ENCODE measurements at regions not wholly inside any gene's neighbourhood (a gene's known extent, or its start where the extent isn't known, plus 50 kb on each side); places are given as distances from the start of the nearest gene placed in this dataset.

DNA sequence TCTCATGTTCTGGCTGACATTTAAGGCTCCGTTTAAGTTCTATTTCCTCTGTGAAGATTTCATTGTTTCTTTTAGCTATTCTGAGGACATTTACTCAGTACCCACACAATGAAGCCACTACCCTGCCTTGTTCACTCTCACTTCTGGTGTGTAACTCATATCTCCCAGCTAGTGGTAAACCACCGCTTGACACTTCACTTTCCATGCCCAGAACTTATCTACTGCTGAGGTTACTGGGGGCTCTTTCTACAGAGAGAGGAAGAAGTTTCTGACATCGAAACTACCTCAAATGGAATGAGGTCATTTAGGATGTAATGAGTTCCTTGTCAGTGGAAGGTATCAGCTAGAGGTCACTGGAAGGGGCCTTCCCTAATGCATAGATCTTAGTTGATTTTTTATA is 501.5 kb downstream of the DMAC1 start:
- no peak for DNase-seq (ENCODE audit: missing footprints)
- intact Hi-C loops (cut with DNase I), result no loop called here
- no peak for ATAC-seq

GRCh38 chr9:7297521-7297920 is 502.1 kb downstream of the DMAC1 start:
- intact Hi-C loops (cut with DNase I), result no loop called here
- DNase-seq (ENCODE audit: missing footprints) (no peak), ATAC-seq (no peak)

GRCh38 chr9:7293091-7293490 is 506.5 kb downstream of the DMAC1 start:
- ATAC-seq (no peak), DNase-seq (ENCODE audit: missing footprints) (no peak)
- intact Hi-C loops (cut with DNase I), result no loop called here

- DNase-seq (ENCODE audit: missing footprints) (no peak), ATAC-seq (no peak)
- intact Hi-C loops (cut with DNase I), result no loop called here
Observed at GRCh38 chr9:7289773-7290172, 509.8 kb downstream of the DMAC1 start.

DNA sequence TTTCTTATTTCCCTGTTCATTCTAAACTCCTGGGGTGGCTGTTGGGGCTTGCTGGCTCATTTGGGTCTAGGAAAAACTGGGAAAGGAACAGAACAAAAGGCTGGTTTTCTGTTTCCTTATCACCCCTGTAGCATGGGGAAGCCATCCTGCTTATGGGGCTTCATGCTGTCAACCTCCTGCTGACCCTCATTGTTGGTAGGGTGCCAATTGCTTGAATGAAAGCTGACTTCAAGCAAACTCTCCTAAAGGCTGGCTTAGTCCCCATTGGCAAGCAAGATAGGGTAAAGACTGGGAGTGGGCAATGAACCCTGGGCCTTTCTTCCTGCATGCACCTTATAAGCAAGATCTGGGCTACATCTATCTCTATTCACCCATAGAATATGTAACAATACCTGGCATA is 511.6 kb downstream of the DMAC1 start:
- no peak for DNase-seq (ENCODE audit: missing footprints)
- intact Hi-C loops (cut with DNase I), result no loop called here
- ATAC-seq, result no peak

- ATAC-seq, result no peak
- DNase-seq (ENCODE audit: missing footprints), result no peak
- intact Hi-C loops (cut with DNase I), result no loop called here
Observed at GRCh38 chr9:7287065-7287464, 512.5 kb downstream of the DMAC1 start.

GRCh38 chr9:7286101-7286500 is 513.5 kb downstream of the DMAC1 start:
- ATAC-seq, result no peak
- DNase-seq (ENCODE audit: missing footprints), result no peak
- intact Hi-C loops (cut with DNase I), result no loop called here

- no peak for ATAC-seq
- intact Hi-C loops (cut with DNase I), result no loop called here
- DNase-seq (ENCODE audit: missing footprints), result no peak
Observed at GRCh38 chr9:7285199-7285598, 514.4 kb downstream of the DMAC1 start.

DNA sequence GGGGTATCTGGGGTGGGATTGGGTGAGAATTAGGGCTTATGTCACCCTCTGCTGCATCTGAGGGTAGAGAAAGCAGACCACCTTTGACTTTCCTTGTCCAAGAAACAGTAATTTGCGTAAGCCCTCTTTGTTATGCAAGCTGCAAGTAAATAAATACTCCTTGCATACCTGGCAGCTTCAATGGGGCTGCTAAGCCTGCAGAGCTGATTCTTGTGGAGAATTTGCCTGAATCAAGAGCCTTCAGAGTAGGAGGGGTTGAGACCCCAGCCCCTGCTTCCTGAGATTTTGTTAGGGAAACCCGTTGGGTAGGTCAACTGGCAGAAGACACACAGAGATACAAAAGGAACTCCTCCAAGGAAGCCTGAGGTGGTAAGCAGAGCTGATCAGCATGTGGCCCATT is 515.1 kb downstream of the DMAC1 start:
- DNase-seq (ENCODE audit: missing footprints), result no peak
- intact Hi-C loops (cut with DNase I), result no loop called here
- ATAC-seq, result no peak

DNA sequence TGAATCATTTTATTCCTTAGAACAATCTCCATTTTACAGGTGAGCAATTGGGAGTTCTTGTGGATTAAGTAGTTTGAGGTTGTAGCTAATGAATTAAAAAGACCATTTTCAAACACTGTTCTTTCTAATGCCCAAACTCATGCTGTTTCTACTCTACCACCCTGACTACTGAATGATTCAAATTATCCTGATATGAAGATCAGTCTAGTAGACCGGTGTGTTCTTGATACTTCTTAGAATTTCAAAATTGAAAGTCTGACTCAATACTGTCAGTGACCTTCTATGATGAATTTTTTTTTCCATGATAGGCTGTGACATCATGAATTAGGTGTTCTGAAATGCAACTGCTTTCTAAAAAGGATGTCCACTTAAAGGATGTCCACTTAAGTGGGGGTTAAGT is 515.5 kb downstream of the DMAC1 start:
- ATAC-seq (no peak), DNase-seq (ENCODE audit: missing footprints) (no peak)
- intact Hi-C loops (cut with DNase I), result no loop called here

- no peak for DNase-seq (ENCODE audit: missing footprints)
- intact Hi-C loops (cut with DNase I), result loop anchor here (5.0 to 10.0 kb wide), 2 partner anchors 221 to 261 kb away; no protein-coding TSS in a partner anchor
Observed at GRCh38 chr9:7273575-7273974, 515.8 kb downstream of the KDM4C start.

DNA sequence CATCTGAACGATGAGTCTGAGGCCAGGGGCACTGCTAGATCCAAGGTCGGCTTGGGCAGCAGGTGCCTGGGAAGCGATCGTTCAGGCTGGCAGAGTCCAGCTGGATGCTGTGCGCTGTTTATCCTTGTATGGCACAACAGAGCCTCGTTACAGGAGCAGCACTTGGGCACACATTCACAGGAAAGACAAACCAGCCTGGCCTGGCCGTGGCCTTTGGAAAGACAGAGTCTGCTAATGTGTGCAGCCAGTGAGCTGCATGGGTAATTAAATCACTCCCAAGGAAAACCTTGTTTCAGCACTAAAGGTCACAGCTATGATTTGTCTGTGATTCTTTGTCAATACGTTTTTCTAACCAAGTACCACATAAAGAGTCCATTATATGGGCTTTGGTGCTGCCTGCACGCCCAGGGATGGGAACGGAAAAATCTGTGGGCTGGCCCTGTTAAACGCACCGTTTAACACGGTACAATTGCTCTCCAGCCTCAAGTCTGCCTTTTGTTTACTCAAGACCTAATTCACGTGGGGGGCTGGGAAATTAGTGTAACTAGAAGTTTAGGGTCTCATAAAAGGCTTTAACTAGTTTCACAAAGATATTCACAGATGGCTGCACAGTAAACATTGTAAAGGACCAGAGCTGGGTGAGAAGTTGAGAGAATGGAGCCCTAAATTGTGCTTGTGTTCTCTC is 509.3 kb downstream of the KDM4C start:
- no peak for DNase-seq (ENCODE audit: missing footprints)
- ATAC-seq, result no peak
- intact Hi-C loops (cut with DNase I), result no loop called here

More at GRCh38 chr9:7273575-7273974, 515.8 kb downstream of the KDM4C start:
- no peak for ATAC-seq

- no peak for ATAC-seq
- no peak for DNase-seq (ENCODE audit: missing footprints)
- intact Hi-C loops (cut with DNase I), result no loop called here
Observed at GRCh38 chr9:7265181-7265580, 507.4 kb downstream of the KDM4C start.

- intact Hi-C loops (cut with DNase I), result no loop called here
- DNase-seq (ENCODE audit: missing footprints) (no peak), ATAC-seq (no peak)
Observed at GRCh38 chr9:7259544-7260241, 501.9 kb downstream of the KDM4C start.

- DNase-seq (ENCODE audit: missing footprints), result no peak
- intact Hi-C loops (cut with DNase I), result no loop called here
- no peak for ATAC-seq
Observed at GRCh38 chr9:7258688-7259396, 501.1 kb downstream of the KDM4C start.

DNA sequence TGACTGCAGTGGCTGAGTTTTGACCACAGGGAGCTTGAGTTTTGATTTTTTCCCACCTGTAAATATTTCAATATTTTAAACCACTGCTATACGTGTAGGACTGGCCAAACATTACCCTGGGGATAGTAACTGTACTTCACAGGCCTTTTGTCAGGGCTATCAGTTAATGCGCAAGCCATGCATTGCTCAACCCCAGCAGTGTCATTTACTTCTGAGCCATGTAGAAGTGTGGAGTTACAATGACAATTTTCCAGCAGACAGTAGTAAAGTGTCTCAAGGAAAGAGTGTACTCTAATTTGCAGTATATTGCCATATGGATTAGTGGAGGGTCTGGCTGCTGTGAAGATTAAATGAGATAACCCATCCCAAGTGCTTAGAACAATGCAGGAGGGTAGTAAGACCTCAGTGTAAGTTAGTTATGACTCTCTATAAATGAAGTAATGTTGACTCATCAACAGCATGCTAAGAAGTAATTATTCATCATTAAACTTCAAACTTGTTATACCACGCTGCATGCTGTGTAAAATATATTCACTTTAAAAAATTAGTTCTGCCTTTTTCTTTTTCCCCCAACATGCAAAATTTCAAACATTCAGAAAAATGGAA is 489.2 kb downstream of the KDM4C start:
- no peak for DNase-seq (ENCODE audit: missing footprints)
- intact Hi-C loops (cut with DNase I), result no loop called here
- no peak for ATAC-seq

GRCh38 chr9:7245976-7246580 is 488.3 kb downstream of the KDM4C start:
- no peak for ATAC-seq
- intact Hi-C loops (cut with DNase I), result no loop called here

GRCh38 chr9:7243838-7244237 is 486.1 kb downstream of the KDM4C start:
- intact Hi-C loops (cut with DNase I), result no loop called here
- DNase-seq (ENCODE audit: missing footprints) (no peak), ATAC-seq (no peak)

More at GRCh38 chr9:7245976-7246580, 488.3 kb downstream of the KDM4C start:
- DNase-seq (ENCODE audit: missing footprints), result no peak

- ATAC-seq (no peak), DNase-seq (ENCODE audit: missing footprints) (no peak)
- intact Hi-C loops (cut with DNase I), result no loop called here
Observed at GRCh38 chr9:7242126-7242525, 484.4 kb downstream of the KDM4C start.

Measured in Right ventricle myocardium inferior (tissue), 1 donor.